Right ventricle myocardium inferior (tissue), 1 donor: ENCODE measurements at regions not wholly inside any gene's neighbourhood (a gene's known extent, or its start where the extent isn't known, plus 50 kb on each side); places are given as distances from the start of the nearest gene placed in this dataset.
"Not testable (repeated sequence)": the region's sequence is repeated elsewhere in the genome, so short reads cannot be mapped to it uniquely, and the experiment has no call there.

Source experiments
- ATAC-seq: fragments of 200-7000 bp; cut with Tn5 transposase; one replicate; pipeline ENCODE4 v1.9.1; 2020; ENCODE audit warnings: mild to moderate bottlenecking, moderate library complexity
- DNase-seq: peaks from one replicate; pipeline ENCODE4 v3.0.0; 2021; ENCODE audit errors: missing footprints
- intact Hi-C: fragments of 100-400 bp; cut with DNase I; formaldehyde crosslinking; loops from one replicate; pipeline ENCODE4 v1.11.0; 2022
- donor health status: DM: no; HTN: yes; CAD: no; lungs with severe emphysema.

DNA sequence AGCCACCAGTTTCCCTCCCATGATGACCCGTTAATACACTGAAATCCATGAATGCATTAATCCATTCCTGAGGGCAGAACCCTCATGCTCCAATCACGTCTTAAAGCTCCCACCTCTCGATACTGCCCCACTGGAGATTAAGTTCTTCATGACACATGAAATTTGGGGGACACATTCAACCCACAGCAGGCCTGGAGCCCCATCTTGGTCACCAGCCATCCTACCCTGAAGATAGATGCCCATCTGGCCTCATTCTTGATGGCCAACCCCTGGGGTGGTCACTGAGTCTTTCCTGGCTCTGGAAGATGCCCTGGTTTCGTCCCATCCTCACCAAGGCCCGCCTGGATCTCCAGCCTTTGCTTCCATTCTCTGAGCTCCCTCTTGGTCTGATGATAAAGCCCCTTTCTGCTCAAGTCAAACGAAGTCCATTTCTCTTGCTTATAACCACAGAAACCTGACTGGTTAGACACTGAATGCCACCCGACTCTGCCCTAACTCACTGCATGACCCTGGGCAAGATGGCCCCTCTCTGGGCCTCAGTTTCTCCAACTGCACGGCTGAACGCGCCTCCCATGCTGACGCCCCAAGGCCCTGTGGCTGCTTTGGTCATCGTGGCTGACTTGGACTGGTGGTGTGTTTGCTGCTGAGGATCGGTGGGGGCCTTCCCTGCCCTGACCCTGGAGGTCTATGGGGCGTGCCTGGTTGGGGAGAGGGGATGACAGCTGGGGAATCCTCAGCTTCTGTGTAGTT, 138.4 kb upstream of the IER5L start:
- ATAC-seq: no peak
- DNase-seq: no peak
- intact Hi-C loops: loop anchor here (5.0 kb wide), 1 partner anchor 64 kb away; no protein-coding TSS in a partner anchor

DNA sequence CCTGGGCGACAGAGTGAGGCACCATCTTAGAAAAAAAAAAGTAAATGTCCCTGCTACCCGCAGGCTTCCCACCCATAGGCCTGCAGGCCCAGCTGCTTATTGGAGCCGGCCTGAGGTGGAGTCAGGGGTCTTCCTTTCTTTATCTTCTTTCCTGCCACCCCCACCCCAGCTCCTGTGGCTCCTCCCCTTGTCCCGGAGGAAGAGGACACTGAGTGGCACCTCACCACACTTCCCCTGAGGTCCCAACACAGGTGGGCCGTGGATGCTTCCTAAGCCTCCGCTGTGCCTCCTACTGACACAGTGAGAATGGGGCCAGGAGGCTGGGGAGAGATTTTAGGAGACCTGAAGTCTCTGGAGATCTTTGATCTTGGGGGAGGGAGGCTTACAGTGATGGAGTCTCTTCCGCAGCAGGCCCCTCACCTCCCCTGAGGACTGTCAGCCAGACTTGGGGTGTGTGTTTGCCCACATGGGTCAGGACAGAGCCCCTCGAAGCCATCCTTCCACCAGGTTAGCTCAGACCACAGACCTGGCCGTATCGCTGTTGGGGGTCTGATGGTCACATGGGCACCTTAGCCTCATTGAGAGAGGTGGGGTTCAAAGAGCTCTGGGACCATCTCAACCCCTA, 135.4 kb upstream of the IER5L start:
- DNase-seq (no peak), ATAC-seq (no peak)
- intact Hi-C loops: no loop called here

DNA sequence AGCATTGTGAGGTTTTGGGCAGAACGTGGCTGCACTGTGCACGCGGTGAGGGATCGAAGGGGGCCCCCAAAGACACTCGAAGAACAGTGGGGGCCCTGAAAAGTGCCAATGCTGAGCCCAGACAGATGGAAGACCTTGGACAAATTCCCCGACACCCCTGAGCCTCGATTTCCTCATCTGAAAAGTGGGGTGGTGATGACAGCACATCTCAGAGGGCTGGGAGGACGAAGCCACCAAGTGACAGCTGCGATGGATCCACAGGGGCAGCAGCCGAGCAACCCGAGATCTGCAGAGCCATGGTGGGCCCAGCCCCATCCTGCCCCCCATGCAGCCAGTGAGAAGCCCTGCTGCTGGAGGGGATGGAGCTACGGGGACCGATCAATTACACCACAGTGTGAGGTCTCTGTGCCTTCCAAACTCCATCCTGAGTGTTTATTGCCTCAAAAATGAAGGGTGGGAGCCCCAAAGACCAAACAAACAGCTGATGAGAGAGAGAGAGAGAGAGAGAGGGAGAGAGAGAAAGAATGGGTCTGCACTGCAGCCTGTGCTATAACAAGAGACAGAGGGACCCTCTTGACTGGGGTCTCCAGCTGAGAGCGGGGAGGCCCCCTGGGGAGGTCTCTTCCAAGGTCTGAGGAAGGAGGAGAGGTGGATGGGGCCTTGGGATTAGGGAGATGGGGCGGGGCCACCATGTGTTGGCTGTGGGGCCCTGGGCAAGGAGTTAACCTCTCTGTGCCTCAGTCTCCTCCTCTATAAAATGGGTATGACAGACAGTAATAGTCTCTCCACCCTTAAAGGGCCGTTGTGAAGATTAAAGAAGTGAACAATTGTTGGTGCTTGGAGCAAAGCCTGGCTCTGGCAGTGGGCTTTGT, 134.4 kb upstream of the IER5L start:
- intact Hi-C loops: no loop called here
- no peak for DNase-seq
- no peak for ATAC-seq

DNA sequence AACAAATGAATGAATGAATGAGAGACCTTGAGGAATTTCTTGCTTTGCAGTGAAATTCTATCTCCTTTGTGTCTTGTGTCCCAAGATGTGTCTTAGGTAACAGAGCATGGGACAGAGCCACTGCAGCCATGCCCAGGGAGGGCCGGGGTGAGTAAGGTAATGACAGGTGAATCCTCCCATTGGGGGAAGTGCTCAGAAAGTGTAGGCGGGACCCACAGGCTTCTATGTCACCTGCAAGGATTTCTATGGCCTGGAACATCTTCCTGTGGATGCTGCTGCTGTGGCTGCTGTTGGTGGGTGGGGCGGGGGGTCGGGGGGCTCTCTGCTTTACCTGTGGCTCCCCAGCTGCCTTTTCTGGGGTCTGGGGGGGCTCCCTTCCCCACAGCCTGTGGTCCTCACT, 133.6 kb upstream of the IER5L start:
- ATAC-seq (no peak), DNase-seq (no peak)
- intact Hi-C loops: no loop called here

DNA sequence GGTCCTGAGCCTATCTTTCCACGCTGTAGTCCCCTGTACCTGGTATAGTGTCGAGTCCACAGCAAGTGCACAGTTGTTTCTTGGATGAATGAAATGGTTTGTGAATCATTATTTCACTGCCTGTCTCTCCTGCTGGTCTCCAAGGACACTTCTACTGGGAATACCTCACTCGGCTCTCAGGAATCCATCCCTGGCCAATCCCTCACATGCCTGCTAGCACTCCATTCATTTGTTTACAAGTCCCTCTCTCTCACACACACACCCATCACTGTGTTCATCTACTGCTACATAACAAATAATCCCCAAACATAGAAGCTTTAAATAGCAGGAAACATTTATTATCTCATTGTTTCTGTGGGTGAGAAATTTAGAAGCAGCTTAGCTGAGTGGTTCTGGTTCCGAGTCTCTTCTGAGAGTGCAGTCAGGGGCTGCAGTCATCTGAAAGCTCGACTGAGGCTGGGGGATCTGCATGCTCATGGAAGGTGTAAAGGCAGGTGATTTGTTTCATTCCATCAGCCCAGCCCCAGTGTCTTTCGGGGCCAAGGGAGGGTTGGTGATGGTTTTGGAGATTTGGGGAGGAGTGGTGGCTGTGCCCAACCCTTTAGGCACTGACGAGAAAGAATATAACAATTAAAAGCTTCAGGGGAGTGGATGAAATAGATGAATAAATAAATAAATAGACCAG, 132.7 kb upstream of the IER5L start:
- intact Hi-C loops: no loop called here
- ATAC-seq: no peak
- DNase-seq: no peak

DNA sequence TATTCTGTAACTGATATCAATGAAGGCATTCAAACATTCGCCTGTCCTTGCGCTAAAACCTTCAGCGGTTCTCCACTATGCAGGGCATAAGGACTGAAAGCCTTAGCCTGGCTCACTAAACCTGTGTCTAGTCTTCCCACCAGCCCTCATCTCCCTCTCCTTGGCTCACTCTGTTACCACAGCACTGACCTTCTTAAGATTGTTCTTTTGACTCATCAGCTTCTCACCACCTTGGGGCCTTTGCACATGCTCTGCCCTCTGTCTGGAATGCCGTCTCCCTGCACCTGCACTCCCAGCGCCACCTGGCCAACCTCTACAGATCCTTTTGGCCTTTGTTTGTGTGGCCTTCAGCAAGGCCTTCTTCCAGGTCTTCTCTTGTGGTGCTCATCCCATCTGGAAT, 131.8 kb upstream of the IER5L start:
- ATAC-seq (no peak), DNase-seq (no peak)
- intact Hi-C loops: no loop called here

DNA sequence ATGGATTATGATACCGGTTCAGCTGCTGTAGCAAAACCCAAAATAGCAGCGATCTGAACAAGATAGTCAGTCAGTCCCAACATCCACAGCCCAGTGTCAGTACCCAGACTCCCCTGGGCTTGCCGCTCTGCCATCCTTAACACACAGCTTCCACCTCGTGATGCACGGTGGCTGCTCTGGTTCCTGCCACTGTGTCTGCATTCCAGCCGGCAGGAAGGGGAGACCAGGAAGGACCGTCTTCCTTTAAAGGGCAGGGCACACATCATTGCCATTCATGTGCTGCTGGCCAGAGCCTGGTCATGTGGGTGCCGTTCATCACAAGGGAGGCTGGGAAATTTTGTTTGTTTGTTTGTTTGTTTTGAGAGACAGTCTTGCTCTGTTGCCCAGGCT, 131.0 kb upstream of the IER5L start:
- no peak for ATAC-seq
- no peak for DNase-seq
- intact Hi-C loops: no loop called here

DNA sequence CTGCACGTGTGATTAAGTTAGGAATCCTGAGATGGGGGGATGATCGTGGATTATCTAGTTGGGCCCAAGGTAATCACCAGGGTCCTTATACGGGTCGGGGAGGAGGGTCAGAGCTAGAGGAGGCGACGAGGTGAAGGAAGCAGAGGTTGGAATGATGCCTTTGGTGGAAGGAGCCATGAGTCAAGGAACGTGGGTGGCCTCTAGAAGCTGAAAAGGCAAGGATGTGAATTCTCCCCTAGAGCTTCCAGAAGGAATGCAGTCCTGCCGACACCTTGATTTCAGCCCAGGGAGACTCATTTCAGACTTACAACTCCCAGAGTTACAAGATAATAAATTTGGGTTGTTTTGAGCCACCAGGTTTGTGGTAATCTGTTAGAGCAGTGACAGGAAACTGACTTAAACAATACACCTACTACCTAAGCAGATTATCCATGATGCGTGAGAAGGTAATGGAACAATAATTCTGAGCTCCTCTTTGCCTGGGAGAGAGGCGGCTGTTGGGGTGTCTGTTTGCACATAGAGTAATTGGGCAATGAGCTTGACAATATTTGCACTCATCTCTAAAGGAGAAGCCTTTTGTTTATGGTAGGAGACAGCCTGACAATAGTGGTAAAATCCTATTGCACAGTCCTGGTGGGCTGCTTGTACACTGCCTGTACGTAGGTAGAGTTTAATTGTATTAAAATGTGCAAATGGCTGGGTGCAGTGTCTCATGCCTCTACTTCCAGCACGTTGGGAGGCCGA, 129.3 kb upstream of the IER5L start:
- DNase-seq (no peak), ATAC-seq (no peak)
- intact Hi-C loops: no loop called here

DNA sequence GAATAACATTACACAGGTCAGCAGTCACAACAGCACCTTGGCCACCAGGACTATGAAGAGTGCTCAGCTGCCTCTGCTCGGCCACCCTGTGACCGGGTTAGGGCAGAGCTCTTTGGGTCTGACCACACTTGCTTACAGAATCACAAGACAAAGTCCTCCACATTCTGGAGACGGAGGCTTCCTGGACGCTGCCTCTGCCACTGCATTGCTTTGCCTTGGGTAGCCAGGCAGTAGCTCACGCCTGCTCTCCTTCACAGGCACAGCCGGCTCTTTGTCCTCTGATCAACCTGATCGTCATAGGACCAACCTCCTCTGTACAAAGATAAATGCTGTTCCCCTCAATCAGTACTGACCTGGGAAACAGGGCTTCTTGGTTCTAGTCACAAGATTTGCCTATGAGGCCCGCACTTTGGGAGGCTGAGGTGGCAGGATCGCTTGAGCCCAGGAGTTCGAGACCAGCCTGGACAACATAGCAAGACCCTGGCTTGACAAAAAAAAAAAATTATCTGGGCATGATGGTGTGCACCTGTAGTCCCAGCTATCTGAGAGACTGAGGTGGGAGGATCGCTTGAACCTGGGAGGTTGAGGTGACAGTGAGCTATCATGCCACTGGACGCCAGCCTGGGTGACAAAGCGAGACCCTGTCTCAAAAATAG, 128.4 kb upstream of the IER5L start:
- no peak for ATAC-seq
- DNase-seq: no peak
- intact Hi-C loops: no loop called here

DNA sequence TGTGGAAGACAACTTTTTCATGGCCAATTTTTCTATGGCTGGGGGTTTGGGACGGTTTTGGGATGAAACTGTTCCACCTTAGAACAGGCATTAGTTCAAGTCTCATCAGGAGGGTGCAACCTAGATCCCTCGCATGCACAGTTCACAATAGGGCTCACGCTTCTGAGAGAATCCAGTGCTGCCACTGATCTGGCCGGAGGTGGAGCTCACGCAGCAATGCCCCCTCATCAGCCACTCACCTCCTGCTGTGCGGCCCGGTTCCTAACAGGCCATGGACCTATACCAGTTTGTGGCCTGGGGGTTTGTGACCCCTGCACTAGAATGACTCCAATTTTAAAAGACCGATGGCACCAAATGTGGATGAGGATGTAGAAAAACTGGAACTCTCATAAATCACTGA, 127.2 kb upstream of the IER5L start:
- ATAC-seq: no peak
- intact Hi-C loops: no loop called here

DNA sequence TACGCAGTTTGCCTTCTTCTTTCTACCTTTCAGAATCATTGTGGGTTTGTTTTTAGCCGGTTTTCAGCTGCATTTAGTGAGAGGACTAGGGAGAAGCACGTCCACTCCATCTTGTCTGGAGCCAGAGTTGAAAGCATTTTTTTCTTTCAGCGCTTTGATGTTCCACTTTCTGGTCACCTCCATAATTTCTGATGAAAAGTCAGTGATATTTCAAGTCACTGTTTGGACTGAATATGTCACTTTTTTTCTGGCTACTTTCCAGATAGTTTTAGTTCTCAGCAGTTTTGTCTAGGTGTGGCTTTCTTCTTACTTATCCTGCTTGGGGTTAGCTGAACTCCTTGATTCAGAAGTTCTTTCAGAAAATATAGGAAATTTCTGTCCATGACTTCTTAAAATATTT, 123.9 kb upstream of the IER5L start:
- ATAC-seq: no peak
- DNase-seq: no peak
- intact Hi-C loops: no loop called here

More for the DNA sequence above, 127.2 kb upstream of the IER5L start:
- no peak for DNase-seq

DNA sequence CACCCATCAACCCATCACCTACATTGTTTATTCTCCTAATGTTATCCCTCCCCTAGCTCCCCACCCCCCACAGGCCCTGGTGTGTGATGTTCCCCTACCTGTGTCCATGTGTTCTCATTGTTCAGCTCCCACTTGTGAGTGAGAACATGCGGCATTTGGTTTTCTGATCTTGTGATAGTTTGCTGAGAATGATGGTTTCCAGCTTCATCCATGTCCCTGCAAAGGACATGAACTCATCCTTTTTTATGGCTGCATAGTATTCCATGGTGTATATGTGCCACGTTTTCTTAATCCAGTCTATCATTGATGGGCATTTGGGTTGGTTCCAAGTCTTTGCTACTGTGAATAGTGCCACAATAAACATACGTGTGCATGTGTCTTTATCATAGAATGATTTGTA, 118.1 kb upstream of the IER5L start:
- DNase-seq, ATAC-seq, intact Hi-C loops: not testable (repeated sequence)

DNA sequence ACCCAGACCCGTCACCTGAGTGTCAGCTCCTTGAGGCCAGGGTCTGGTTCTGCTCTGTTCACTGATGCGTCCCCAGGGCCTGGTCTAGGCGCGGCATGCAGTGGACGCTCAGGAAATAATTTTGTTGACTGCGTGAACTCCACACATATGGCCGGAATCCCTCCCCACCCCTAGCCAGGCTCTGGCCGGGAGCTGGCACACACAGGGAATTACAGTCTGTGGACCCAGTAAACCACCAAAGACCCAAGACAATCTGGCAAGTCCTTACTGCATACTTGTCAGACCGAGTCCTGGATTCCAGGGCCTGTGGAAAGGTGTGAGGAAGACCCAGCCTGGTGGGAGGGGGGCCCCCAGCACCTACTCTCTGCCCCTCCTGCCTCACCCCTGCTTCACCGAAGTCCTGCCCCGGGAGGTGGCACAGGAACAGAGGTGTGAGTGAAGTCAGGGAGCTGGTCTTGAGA, 113.0 kb upstream of the IER5L start:
- DNase-seq: no peak
- intact Hi-C loops: no loop called here
- ATAC-seq: no peak

DNA sequence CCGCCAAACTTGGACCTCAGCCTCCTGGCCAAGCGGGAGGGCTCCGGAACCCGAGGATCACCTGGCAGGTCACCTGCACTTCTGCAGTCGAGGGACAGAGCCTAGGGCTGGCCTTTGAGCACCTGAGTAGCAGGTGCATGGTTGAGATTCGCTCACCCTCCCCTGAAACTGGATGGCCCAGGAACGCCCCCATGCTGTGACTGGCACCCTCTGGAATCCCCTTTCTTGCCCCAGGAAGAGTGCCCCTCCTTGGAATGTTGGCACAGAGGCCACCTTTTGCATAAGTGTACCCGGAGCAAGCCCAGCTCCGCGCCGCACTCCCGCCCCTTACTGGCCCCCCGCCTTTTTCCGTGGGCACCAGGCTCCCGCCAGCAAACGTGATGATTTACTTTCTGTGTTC, 112.5 kb upstream of the IER5L start:
- no peak for ATAC-seq
- intact Hi-C loops: no loop called here
- no peak for DNase-seq

DNA sequence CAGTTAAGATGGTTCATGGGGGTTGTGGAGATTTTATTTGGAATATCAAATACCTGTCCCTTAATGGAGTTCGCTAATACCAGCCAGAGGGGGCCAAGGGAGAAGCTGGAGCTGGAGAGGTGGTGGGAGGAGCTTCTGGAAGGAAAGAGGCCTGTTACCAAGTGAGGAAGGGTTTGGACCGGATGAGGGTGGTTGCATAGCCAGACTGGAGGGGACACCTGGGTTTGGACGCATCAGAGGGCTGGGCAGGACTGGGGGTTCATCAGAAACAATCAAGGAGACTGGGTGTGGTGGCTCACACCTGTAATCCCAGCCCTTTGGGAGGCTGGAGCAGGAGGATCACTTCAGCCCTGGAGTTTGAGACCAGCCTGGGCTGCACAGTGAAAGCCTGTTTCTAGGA, 111.8 kb upstream of the IER5L start:
- DNase-seq: no peak
- no peak for ATAC-seq
- intact Hi-C loops: no loop called here

DNA sequence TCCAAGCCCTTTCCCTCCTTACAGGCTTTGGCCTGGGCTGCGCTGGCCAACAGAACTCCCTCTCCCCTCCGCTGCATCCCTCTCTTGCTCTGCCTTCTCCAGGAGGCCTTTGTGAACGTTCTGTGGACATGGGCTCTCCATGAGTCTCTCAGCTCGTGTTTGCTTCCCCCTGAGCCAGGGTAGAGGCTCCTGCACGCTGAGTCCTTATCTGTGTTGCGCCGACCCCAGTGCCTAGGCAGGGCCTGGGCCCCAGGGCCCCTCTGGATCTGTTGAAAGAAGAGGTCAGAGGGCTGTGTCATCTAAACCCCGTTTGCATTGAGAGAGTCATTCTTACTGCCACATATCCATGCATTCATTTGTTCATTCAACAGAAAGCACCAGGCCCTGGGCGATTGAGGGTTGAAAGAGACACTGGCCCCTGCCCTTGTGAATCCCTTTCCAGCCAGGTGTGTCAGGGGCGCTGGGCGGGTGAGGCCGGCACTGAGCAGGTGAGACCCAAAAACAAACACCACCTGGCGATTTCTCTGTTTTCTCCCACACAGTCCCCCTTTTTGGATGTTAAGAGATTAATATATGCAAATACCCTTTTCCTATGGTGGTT, 111.2 kb upstream of the IER5L start:
- ATAC-seq (no peak), DNase-seq (no peak)
- intact Hi-C loops: no loop called here

DNA sequence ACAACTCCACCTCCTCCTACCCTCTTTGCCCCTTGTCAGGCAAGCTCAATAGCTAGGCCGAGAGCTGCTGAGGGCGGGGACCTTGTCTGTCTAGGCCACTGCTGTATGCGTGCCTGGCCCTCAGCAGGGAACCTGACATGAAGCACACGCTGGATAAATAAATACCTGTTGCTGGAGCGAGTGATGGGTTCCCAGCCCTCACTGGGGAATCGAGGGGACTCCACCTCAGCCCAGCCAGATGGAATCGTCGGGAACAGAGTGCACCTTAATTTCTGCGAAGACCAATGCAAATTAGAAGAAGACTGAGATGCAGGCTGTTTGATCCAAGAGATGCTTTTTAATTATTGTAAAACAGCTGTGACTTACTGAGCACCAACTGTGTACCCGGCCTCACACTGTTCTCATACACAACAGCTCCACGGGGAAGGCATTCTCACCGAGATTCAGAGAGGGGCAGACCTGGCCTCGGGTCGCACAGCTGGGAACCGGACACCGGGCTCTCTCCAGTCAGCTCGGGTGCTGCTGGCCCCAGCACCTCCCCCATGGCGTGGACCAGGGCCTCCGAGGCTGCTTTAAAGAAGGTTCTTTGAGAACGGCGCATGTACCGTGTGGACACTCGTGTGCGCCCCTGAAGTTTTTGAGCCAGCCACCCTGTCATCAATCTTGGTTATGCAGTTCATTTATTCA, 109.7 kb upstream of the IER5L start:
- ATAC-seq (no peak), DNase-seq (no peak)

More for the DNA sequence above, 109.7 kb upstream of the IER5L start:
- intact Hi-C loops: no loop called here
